ENCODE measurements at regions not wholly inside any gene's neighbourhood (a gene's known extent, or its start where the extent isn't known, plus 50 kb on each side); places are given as distances from the start of the nearest gene placed in this dataset.

- Histone ChIP-seq H3K9me3 (ENCODE audit: control insufficient read depth in 2 of 2, insufficient read depth in 1 of 2, low read depth in 1 of 2, low read length in 1 of 2) (no peaks in the 10 kb centered on the region), H3K27ac (ENCODE audit: low read depth in 2 of 2, low read length in 1 of 2) (no peak overlapping the region), H3K36me3 (ENCODE audit: control insufficient read depth in 2 of 2, insufficient read depth in 2 of 2, low read length in 1 of 2) (no peaks in the 10 kb centered on the region), H3K4me1 (ENCODE audit: control insufficient read depth in 2 of 2, insufficient read depth in 2 of 2, low read length in 1 of 2) (no peaks in the 10 kb centered on the region), H3K27me3 (ENCODE audit: control insufficient read depth in 1 of 2, insufficient read depth in 2 of 2, low read length in 2 of 2) (no peaks in the 10 kb centered on the region), H3K4me3 (ENCODE audit: low read depth in 1 of 2, low read length in 2 of 2) (no peak overlapping the region)
These were observed 63.6 kb downstream of the PCDH7 start for GRCh38 chr4:30783751-30784150.

GRCh38 chr4:30789219-30789671, 69.1 kb downstream of the PCDH7 start:
- no peaks in the 10 kb centered on the region for H3K36me3 ChIP-seq (ENCODE audit: control insufficient read depth in 2 of 2, insufficient read depth in 2 of 2, low read length in 1 of 2)
- H3K9me3 ChIP-seq (ENCODE audit: control insufficient read depth in 2 of 2, insufficient read depth in 1 of 2, low read depth in 1 of 2, low read length in 1 of 2), result no peaks in the 10 kb centered on the region
- H3K27me3 ChIP-seq (ENCODE audit: control insufficient read depth in 1 of 2, insufficient read depth in 2 of 2, low read length in 2 of 2), result no peaks in the 10 kb centered on the region
- H3K4me3 ChIP-seq (ENCODE audit: low read depth in 1 of 2, low read length in 2 of 2), result no peak overlapping the region
- peak overlapping the region; percentile 31 to 58 for H3K27ac ChIP-seq (ENCODE audit: low read depth in 2 of 2, low read length in 1 of 2)
- 9 to 11% methylated on average over 2 of the region's 2 CpGs for WGBS, 2 donors
- H3K4me1 ChIP-seq (ENCODE audit: control insufficient read depth in 2 of 2, insufficient read depth in 2 of 2, low read length in 1 of 2), result no peaks in the 10 kb centered on the region

- no peak overlapping the region for H3K4me3 ChIP-seq (ENCODE audit: low read depth in 1 of 2, low read length in 2 of 2)
- no peaks in the 10 kb centered on the region for H3K27me3 ChIP-seq (ENCODE audit: control insufficient read depth in 1 of 2, insufficient read depth in 2 of 2, low read length in 2 of 2)
- WGBS, 2 donors, result 90 to 100% methylated on average over 1 of the region's 1 CpG
- H3K9me3 ChIP-seq (ENCODE audit: control insufficient read depth in 2 of 2, insufficient read depth in 1 of 2, low read depth in 1 of 2, low read length in 1 of 2), result no peaks in the 10 kb centered on the region
- no peak overlapping the region for H3K27ac ChIP-seq (ENCODE audit: low read depth in 2 of 2, low read length in 1 of 2)
- no peaks in the 10 kb centered on the region for H3K4me1 ChIP-seq (ENCODE audit: control insufficient read depth in 2 of 2, insufficient read depth in 2 of 2, low read length in 1 of 2)
- H3K36me3 ChIP-seq (ENCODE audit: control insufficient read depth in 2 of 2, insufficient read depth in 2 of 2, low read length in 1 of 2), result no peaks in the 10 kb centered on the region
These were observed 70.0 kb downstream of the PCDH7 start for GRCh38 chr4:30790123-30790522.

- no peak overlapping the region for H3K4me3 ChIP-seq (ENCODE audit: low read depth in 1 of 2, low read length in 2 of 2)
- no peak overlapping the region for H3K27ac ChIP-seq (ENCODE audit: low read depth in 2 of 2, low read length in 1 of 2)
- H3K9me3 ChIP-seq (ENCODE audit: control insufficient read depth in 2 of 2, insufficient read depth in 1 of 2, low read depth in 1 of 2, low read length in 1 of 2), result no peaks in the 10 kb centered on the region
- H3K27me3 ChIP-seq (ENCODE audit: control insufficient read depth in 1 of 2, insufficient read depth in 2 of 2, low read length in 2 of 2), result no peaks in the 10 kb centered on the region
- H3K36me3 ChIP-seq (ENCODE audit: control insufficient read depth in 2 of 2, insufficient read depth in 2 of 2, low read length in 1 of 2), result no peaks in the 10 kb centered on the region
- 80 to 84% methylated on average over 4 of the region's 4 CpGs for WGBS, 2 donors
- H3K4me1 ChIP-seq (ENCODE audit: control insufficient read depth in 2 of 2, insufficient read depth in 2 of 2, low read length in 1 of 2), result no peaks in the 10 kb centered on the region
These were observed 70.8 kb downstream of the PCDH7 start for GRCh38 chr4:30790998-30791397.

GRCh38 chr4:30792601-30793000, 72.4 kb downstream of the PCDH7 start:
- Histone ChIP-seq H3K36me3 (ENCODE audit: control insufficient read depth in 2 of 2, insufficient read depth in 2 of 2, low read length in 1 of 2) (no peaks in the 10 kb centered on the region), H3K27me3 (ENCODE audit: control insufficient read depth in 1 of 2, insufficient read depth in 2 of 2, low read length in 2 of 2) (no peaks in the 10 kb centered on the region), H3K4me1 (ENCODE audit: control insufficient read depth in 2 of 2, insufficient read depth in 2 of 2, low read length in 1 of 2) (no peaks in the 10 kb centered on the region), H3K9me3 (ENCODE audit: control insufficient read depth in 2 of 2, insufficient read depth in 1 of 2, low read depth in 1 of 2, low read length in 1 of 2) (no peaks in the 10 kb centered on the region), H3K4me3 (ENCODE audit: low read depth in 1 of 2, low read length in 2 of 2) (no peak overlapping the region), H3K27ac (ENCODE audit: low read depth in 2 of 2, low read length in 1 of 2) (no peak overlapping the region)
- WGBS, 2 donors, result 78 to 85% methylated on average over 3 of the region's 3 CpGs

GRCh38 chr4:30801876-30802275, 81.7 kb downstream of the PCDH7 start:
- Histone ChIP-seq H3K27me3 (ENCODE audit: control insufficient read depth in 1 of 2, insufficient read depth in 2 of 2, low read length in 2 of 2) (no peaks in the 10 kb centered on the region), H3K27ac (ENCODE audit: low read depth in 2 of 2, low read length in 1 of 2) (no peak overlapping the region), H3K4me1 (ENCODE audit: control insufficient read depth in 2 of 2, insufficient read depth in 2 of 2, low read length in 1 of 2) (peaks cover 0 to 4% of the 10 kb centered on the region in 2 donors), H3K36me3 (ENCODE audit: control insufficient read depth in 2 of 2, insufficient read depth in 2 of 2, low read length in 1 of 2) (no peaks in the 10 kb centered on the region), H3K9me3 (ENCODE audit: control insufficient read depth in 2 of 2, insufficient read depth in 1 of 2, low read depth in 1 of 2, low read length in 1 of 2) (no peaks in the 10 kb centered on the region), H3K4me3 (ENCODE audit: low read depth in 1 of 2, low read length in 2 of 2) (no peak overlapping the region)
- 55 to 56% methylated on average over 2 of the region's 2 CpGs for WGBS, 2 donors

- peaks cover 0 to 4% of the 10 kb centered on the region in 2 donors for H3K4me1 ChIP-seq (ENCODE audit: control insufficient read depth in 2 of 2, insufficient read depth in 2 of 2, low read length in 1 of 2)
- no peak overlapping the region for H3K27ac ChIP-seq (ENCODE audit: low read depth in 2 of 2, low read length in 1 of 2)
- no peaks in the 10 kb centered on the region for H3K9me3 ChIP-seq (ENCODE audit: control insufficient read depth in 2 of 2, insufficient read depth in 1 of 2, low read depth in 1 of 2, low read length in 1 of 2)
- H3K4me3 ChIP-seq (ENCODE audit: low read depth in 1 of 2, low read length in 2 of 2), result no peak overlapping the region
- H3K27me3 ChIP-seq (ENCODE audit: control insufficient read depth in 1 of 2, insufficient read depth in 2 of 2, low read length in 2 of 2), result no peaks in the 10 kb centered on the region
- 48 to 59% methylated on average over 3 of the region's 3 CpGs for WGBS, 2 donors
- H3K36me3 ChIP-seq (ENCODE audit: control insufficient read depth in 2 of 2, insufficient read depth in 2 of 2, low read length in 1 of 2), result no peaks in the 10 kb centered on the region
These were observed 82.6 kb downstream of the PCDH7 start for GRCh38 chr4:30802622-30803323.

- no peaks in the 10 kb centered on the region for H3K4me1 ChIP-seq (ENCODE audit: control insufficient read depth in 2 of 2, insufficient read depth in 2 of 2, low read length in 1 of 2)
- no peaks in the 10 kb centered on the region for H3K36me3 ChIP-seq (ENCODE audit: control insufficient read depth in 2 of 2, insufficient read depth in 2 of 2, low read length in 1 of 2)
- no peaks in the 10 kb centered on the region for H3K27me3 ChIP-seq (ENCODE audit: control insufficient read depth in 1 of 2, insufficient read depth in 2 of 2, low read length in 2 of 2)
- H3K4me3 ChIP-seq (ENCODE audit: low read depth in 1 of 2, low read length in 2 of 2), result no peak overlapping the region
- H3K27ac ChIP-seq (ENCODE audit: low read depth in 2 of 2, low read length in 1 of 2), result no peak overlapping the region
- no peaks in the 10 kb centered on the region for H3K9me3 ChIP-seq (ENCODE audit: control insufficient read depth in 2 of 2, insufficient read depth in 1 of 2, low read depth in 1 of 2, low read length in 1 of 2)
These were observed 88.1 kb downstream of the PCDH7 start for GRCh38 chr4:30808276-30808675.

- Histone ChIP-seq H3K4me3 (ENCODE audit: low read depth in 1 of 2, low read length in 2 of 2) (no peak overlapping the region), H3K9me3 (ENCODE audit: control insufficient read depth in 2 of 2, insufficient read depth in 1 of 2, low read depth in 1 of 2, low read length in 1 of 2) (no peaks in the 10 kb centered on the region), H3K36me3 (ENCODE audit: control insufficient read depth in 2 of 2, insufficient read depth in 2 of 2, low read length in 1 of 2) (no peaks in the 10 kb centered on the region), H3K4me1 (ENCODE audit: control insufficient read depth in 2 of 2, insufficient read depth in 2 of 2, low read length in 1 of 2) (no peaks in the 10 kb centered on the region), H3K27me3 (ENCODE audit: control insufficient read depth in 1 of 2, insufficient read depth in 2 of 2, low read length in 2 of 2) (no peaks in the 10 kb centered on the region), H3K27ac (ENCODE audit: low read depth in 2 of 2, low read length in 1 of 2) (no peak overlapping the region)
- 47 to 64% methylated on average over 2 of the region's 2 CpGs for WGBS, 2 donors
These were observed 91.1 kb downstream of the PCDH7 start for GRCh38 chr4:30811296-30811695.

GRCh38 chr4:30815685-30816084, 95.5 kb downstream of the PCDH7 start:
- H3K27me3 ChIP-seq (ENCODE audit: control insufficient read depth in 1 of 2, insufficient read depth in 2 of 2, low read length in 2 of 2), result no peaks in the 10 kb centered on the region
- WGBS, 2 donors, result 80 to 85% methylated on average over 2 of the region's 2 CpGs
- no peaks in the 10 kb centered on the region for H3K4me1 ChIP-seq (ENCODE audit: control insufficient read depth in 2 of 2, insufficient read depth in 2 of 2, low read length in 1 of 2)
- H3K4me3 ChIP-seq (ENCODE audit: low read depth in 1 of 2, low read length in 2 of 2), result no peak overlapping the region
- H3K36me3 ChIP-seq (ENCODE audit: control insufficient read depth in 2 of 2, insufficient read depth in 2 of 2, low read length in 1 of 2), result no peaks in the 10 kb centered on the region
- no peak overlapping the region for H3K27ac ChIP-seq (ENCODE audit: low read depth in 2 of 2, low read length in 1 of 2)
- H3K9me3 ChIP-seq (ENCODE audit: control insufficient read depth in 2 of 2, insufficient read depth in 1 of 2, low read depth in 1 of 2, low read length in 1 of 2), result no peaks in the 10 kb centered on the region

Data from esophagus (tissue), 2 donors.